Uterus (tissue), 3 donors: ENCODE measurements at regions not wholly inside any gene's neighbourhood (a gene's known extent, or its start where the extent isn't known, plus 50 kb on each side); places are given as distances from the start of the nearest gene placed in this dataset.
"Not testable (repeated sequence)": the region's sequence is repeated elsewhere in the genome, so short reads cannot be mapped to it uniquely, and the experiment has no call there.

Source experiments
- DNase-seq, 2 donors: peaks; one replicate each; pipeline ENCODE4 v3.0.0-alpha.2; 2019 to 2020
- H3K27ac ChIP-seq, 2 donors: fragments of 200-600 bp; sonication (generic); 1 replicate in 1 of 2; 2 replicates in 1 of 2; pipeline ENCODE4 v1.5.1; 2016 to 2018
- H3K27me3 ChIP-seq, 2 donors: fragments of 200-600 bp; sonication (generic); one replicate each; pipeline ENCODE4 v1.5.1; 2018 to 2019; ENCODE audit warnings: control low read depth in 1 of 2
- H3K36me3 ChIP-seq, 2 donors: fragments of 200-600 bp; sonication (generic); one replicate each; pipeline ENCODE4 v1.5.1; 2019; ENCODE audit warnings: control low read depth in 1 of 2
- H3K4me1 ChIP-seq, 2 donors: fragments of 200-600 bp; sonication (generic); one replicate each; pipeline ENCODE4 v1.5.1; 2018 to 2019; ENCODE audit warnings: control low read depth in 1 of 2
- H3K4me3 ChIP-seq, 2 donors: fragments of 200-600 bp; sonication (generic); 1 replicate in 1 of 2; 2 replicates in 1 of 2; pipeline ENCODE4 v1.5.1; 2018 to 2019; ENCODE audit warnings: mild to moderate bottlenecking in 1 of 2
- H3K9me3 ChIP-seq, 2 donors: fragments of 200-600 bp; sonication (generic); one replicate each; pipeline ENCODE4 v1.5.1; 2019; ENCODE audit warnings: control low read depth in 1 of 2
- CTCF ChIP-seq, 4 experiments: fragments of 200-600 bp in 2 of 4; fragments of 450-650 bp in 2 of 4; sonication (generic) in 2 of 4; IDR thresholded peaks; one replicate each; pipeline ENCODE4 v1.5.1; 2016 to 2019; ENCODE audit warnings: antibody characterized with exemption in 4 of 4, mild to moderate bottlenecking in 2 of 4, moderate library complexity in 1 of 4
- intact Hi-C: fragments of 100-400 bp; cut with DNase I; formaldehyde crosslinking; loops from one replicate; pipeline ENCODE4 v1.15.1; 2023; ENCODE audit warnings: low total_unique reads
- donor health status: DM: yes; HTN: yes; CAD: no.

DNA sequence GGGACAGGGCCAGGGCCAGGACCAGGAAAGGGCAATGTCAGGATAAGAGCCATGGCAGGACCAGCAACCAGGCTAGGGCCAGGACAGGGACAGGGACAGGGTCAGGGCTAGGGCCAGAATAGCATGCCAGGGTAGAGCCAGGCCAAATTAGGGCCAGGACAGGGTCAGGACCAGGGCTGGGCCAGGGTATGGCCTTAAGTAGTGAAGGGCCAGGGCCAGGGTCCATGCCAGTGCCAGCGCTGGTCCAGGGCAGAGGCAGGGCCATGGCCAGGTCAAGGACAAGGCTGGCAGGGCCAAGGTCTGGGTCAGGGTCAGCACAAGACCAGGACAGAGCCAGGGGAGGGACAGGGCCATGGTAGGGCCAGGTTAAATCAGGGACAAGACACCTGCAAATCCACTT is 405.4 kb downstream of the ZNF33B start:
- DNase-seq, H3K4me1 ChIP-seq, intact Hi-C loops, H3K9me3 ChIP-seq, H3K4me3 ChIP-seq, H3K27ac ChIP-seq, H3K27me3 ChIP-seq, H3K36me3 ChIP-seq: not testable (repeated sequence)

- H3K4me1 ChIP-seq, H3K27me3 ChIP-seq, DNase-seq, H3K36me3 ChIP-seq, H3K4me3 ChIP-seq, H3K9me3 ChIP-seq, H3K27ac ChIP-seq, intact Hi-C loops: not testable (repeated sequence)
These were observed 407.6 kb downstream of the ZNF33B start for GRCh38 chr10:42230812-42231211.

- H3K4me1 ChIP-seq, H3K36me3 ChIP-seq, H3K9me3 ChIP-seq, intact Hi-C loops, H3K27ac ChIP-seq, H3K4me3 ChIP-seq, DNase-seq, H3K27me3 ChIP-seq: not testable (repeated sequence)
These were observed 408.3 kb downstream of the ZNF33B start for GRCh38 chr10:42230115-42230514.

DNA sequence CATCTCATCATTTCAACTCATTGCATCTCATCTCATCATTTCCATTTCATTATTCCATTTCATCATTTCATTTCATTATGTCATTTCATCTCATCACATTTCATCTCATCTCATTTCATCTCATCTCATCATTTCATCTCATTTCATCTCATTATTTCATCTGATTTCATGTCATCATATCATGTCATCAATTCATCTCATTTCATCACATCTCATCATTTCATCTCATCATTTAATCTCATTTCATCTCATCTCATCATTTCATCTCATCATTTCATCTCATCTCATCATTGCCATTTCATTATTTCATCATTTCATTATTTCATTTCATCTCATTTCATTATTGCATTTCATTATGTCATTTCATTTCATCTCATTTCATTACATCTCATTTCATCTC is 410.5 kb downstream of the ZNF33B start:
- H3K36me3 ChIP-seq, H3K27ac ChIP-seq, intact Hi-C loops: not testable (repeated sequence)

DNA sequence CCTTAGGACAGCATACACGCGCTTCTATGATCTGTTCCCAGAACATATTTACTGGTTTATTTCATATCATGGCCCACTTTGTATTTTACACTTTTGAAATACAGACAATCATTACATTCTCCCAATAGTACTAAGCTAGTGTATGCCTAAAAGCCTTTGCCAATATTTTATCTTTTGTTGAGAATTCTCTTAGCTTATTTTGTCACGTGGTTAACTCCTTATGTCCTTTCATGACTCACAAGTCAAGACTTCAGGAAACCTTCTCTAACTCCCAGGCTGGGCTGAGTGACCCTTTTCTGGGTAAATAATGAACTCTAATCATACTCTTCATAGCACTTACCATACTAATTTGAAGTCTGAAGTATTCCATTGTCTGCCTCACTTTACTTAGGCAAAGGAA is 444.8 kb downstream of the ZNF33B start:
- H3K36me3 ChIP-seq, intact Hi-C loops, H3K27me3 ChIP-seq, H3K9me3 ChIP-seq, H3K4me1 ChIP-seq, H3K4me3 ChIP-seq, H3K27ac ChIP-seq, DNase-seq: not testable (repeated sequence)

More for the DNA sequence above, 410.5 kb downstream of the ZNF33B start:
- not testable (repeated sequence) for H3K4me3 ChIP-seq, H3K4me1 ChIP-seq, DNase-seq, H3K9me3 ChIP-seq, H3K27me3 ChIP-seq

GRCh38 chr10:42192450-42192849 is 445.9 kb downstream of the ZNF33B start:
- H3K4me3 ChIP-seq, DNase-seq: not testable (repeated sequence)
- TF ChIP-seq CTCF (IDR thresholded peaks at IDR 0.05) = peak in 2 of 4 experiments; percentile 5 to 33

GRCh38 chr10:42187501-42188195 is 450.7 kb downstream of the ZNF33B start:
- intact Hi-C loops, DNase-seq: not testable (repeated sequence)

More at GRCh38 chr10:42192450-42192849, 445.9 kb downstream of the ZNF33B start:
- H3K27me3 ChIP-seq, H3K27ac ChIP-seq, H3K9me3 ChIP-seq, H3K4me1 ChIP-seq, intact Hi-C loops, H3K36me3 ChIP-seq: not testable (repeated sequence)

GRCh38 chr10:42177793-42178689 is 460.3 kb downstream of the ZNF33B start:
- H3K27me3 ChIP-seq, H3K27ac ChIP-seq, H3K36me3 ChIP-seq, intact Hi-C loops, DNase-seq, H3K4me1 ChIP-seq, H3K4me3 ChIP-seq, H3K9me3 ChIP-seq: not testable (repeated sequence)
- peak in 3 of 4 experiments; percentile 13 to 45 (median 25) for TF ChIP-seq CTCF (IDR thresholded peaks at IDR 0.05)

More at GRCh38 chr10:42187501-42188195, 450.7 kb downstream of the ZNF33B start:
- H3K4me1 ChIP-seq, H3K4me3 ChIP-seq, H3K36me3 ChIP-seq, H3K27ac ChIP-seq, H3K27me3 ChIP-seq, H3K9me3 ChIP-seq: not testable (repeated sequence)
